Uterus (tissue), 2 donors: ENCODE measurements at regions not wholly inside any gene's neighbourhood (a gene's known extent, or its start where the extent isn't known, plus 50 kb on each side); places are given as distances from the start of the nearest gene placed in this dataset.

Experiments
- CTCF ChIP-seq, 4 experiments: fragments of 200-600 bp in 2 of 4; fragments of 450-650 bp in 2 of 4; sonication (generic) in 2 of 4; IDR thresholded peaks; one replicate each; pipeline ENCODE4 v1.5.1; 2016 to 2019; ENCODE audit warnings: antibody characterized with exemption in 4 of 4, mild to moderate bottlenecking in 2 of 4, moderate library complexity in 1 of 4
- POLR2A ChIP-seq, 2 donors: fragments of 450-650 bp; IDR thresholded peaks; one replicate each; pipeline ENCODE4 v1.6.1; 2016; ENCODE audit warnings: antibody characterized with exemption in 2 of 2, mild to moderate bottlenecking in 1 of 2, moderate library complexity in 1 of 2

- TF ChIP-seq CTCF (IDR thresholded peaks at IDR 0.05) (no peak), POLR2A (IDR thresholded peaks at IDR 0.05) (no peak)
Measured at GRCh38 chr6:84516154-84516553, 248.2 kb downstream of the TBX18 start.
